ENCODE measurements at regions not wholly inside any gene's neighbourhood (a gene's known extent, or its start where the extent isn't known, plus 50 kb on each side); places are given as distances from the start of the nearest gene placed in this dataset.
A peak's percentile ranks its signal among the peaks of the same experiment; 100 is the strongest.

DNA sequence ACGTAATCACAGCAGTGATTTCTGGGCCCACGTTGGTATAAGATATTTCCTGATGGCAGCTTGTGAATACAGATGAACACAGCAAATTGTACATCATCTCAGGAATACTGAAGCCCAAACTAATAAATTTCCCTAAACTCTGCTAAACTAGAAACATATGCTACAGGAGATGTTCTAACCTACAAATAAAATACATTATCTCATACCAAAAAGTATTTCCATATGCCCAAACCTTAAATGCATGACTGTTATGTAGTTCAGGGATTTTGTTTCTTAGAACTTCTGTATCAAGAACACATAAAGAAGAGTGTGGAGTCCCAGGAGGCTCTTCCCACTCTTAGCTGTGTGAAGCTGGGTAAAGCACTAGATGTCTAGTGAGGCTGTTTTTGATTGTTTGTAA, 138.4 kb downstream of the RFC3 start:
- intact Hi-C loops (cut with DNase I): no loop called here
- TF ChIP-seq, protein P1, sequence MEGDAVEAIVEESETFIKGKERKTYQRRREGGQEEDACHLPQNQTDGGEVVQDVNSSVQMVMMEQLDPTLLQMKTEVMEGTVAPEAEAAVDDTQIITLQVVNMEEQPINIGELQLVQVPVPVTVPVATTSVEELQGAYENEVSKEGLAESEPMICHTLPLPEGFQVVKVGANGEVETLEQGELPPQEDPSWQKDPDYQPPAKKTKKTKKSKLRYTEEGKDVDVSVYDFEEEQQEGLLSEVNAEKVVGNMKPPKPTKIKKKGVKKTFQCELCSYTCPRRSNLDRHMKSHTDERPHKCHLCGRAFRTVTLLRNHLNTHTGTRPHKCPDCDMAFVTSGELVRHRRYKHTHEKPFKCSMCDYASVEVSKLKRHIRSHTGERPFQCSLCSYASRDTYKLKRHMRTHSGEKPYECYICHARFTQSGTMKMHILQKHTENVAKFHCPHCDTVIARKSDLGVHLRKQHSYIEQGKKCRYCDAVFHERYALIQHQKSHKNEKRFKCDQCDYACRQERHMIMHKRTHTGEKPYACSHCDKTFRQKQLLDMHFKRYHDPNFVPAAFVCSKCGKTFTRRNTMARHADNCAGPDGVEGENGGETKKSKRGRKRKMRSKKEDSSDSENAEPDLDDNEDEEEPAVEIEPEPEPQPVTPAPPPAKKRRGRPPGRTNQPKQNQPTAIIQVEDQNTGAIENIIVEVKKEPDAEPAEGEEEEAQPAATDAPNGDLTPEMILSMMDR (IDR thresholded peaks at IDR 0.05): no peak
- no peak for TF ChIP-seq POLR2A (IDR thresholded peaks at IDR 0.05)
- H3K27ac ChIP-seq: no peak overlapping the region
- no peak for DNase-seq
- no peak for ATAC-seq
- H3K27me3 ChIP-seq: no peaks in the 10 kb centered on the region
- H3K4me3 ChIP-seq: no peak overlapping the region
- no peaks in the 10 kb centered on the region for H3K4me1 ChIP-seq
- WGBS, 4 donors: 80 to 86% (median 86%) methylated on average over 2 of the region's 2 CpGs
- no peaks in the 10 kb centered on the region for H3K9me3 ChIP-seq
- no peaks in the 10 kb centered on the region for H3K36me3 ChIP-seq

- TF ChIP-seq, protein P1 (IDR thresholded peaks at IDR 0.05): no peak
- no peak for TF ChIP-seq POLR2A (IDR thresholded peaks at IDR 0.05)
- Histone ChIP-seq H3K4me1 (no peaks in the 10 kb centered on the region), H3K9me3 (no peaks in the 10 kb centered on the region), H3K27me3 (no peaks in the 10 kb centered on the region), H3K27ac (no peak overlapping the region), H3K36me3 (no peaks in the 10 kb centered on the region), H3K4me3 (no peak overlapping the region)
- intact Hi-C loops (cut with DNase I): no loop called here
- no peak for ATAC-seq
- no peak for DNase-seq
- WGBS, 4 donors: 89 to 96% (median 95%) methylated on average over 5 of the region's 5 CpGs
These were observed 139.6 kb downstream of the RFC3 start for GRCh38 chr13:33957497-33957905.

DNA sequence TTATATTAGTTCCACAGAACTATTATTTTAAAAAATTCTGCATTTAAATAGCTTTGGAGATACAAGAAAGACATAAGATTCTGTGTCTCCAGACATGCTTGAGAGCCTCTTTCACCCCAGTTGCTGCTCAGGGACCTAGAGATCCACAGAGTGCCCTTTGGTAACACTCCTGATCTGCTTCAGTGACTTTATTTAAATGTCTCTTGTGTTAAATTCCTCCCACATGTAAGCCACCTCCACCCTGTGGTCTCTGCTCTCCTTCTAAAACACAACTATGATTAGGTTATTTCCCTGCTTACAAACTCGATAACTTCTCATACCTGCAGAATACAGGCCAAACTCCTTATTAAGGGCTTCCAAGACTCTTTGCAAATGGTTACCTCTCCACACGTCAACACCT, 141.0 kb downstream of the RFC3 start:
- WGBS, 4 donors: 96 to 98% (median 98%) methylated on average over 2 of the region's 2 CpGs
- no peaks in the 10 kb centered on the region for H3K9me3 ChIP-seq
- H3K27ac ChIP-seq: no peak overlapping the region
- intact Hi-C loops (cut with DNase I): no loop called here
- H3K4me1 ChIP-seq: peaks cover 0 to 7% (median 0%) of the 10 kb centered on the region in 12 donors
- no peaks in the 10 kb centered on the region for H3K36me3 ChIP-seq
- no peak overlapping the region for H3K4me3 ChIP-seq
- DNase-seq (no peak), ATAC-seq (no peak)
- TF ChIP-seq, protein P1 (IDR thresholded peaks at IDR 0.05): no peak
- no peak for TF ChIP-seq POLR2A (IDR thresholded peaks at IDR 0.05)
- H3K27me3 ChIP-seq: no peaks in the 10 kb centered on the region

DNA sequence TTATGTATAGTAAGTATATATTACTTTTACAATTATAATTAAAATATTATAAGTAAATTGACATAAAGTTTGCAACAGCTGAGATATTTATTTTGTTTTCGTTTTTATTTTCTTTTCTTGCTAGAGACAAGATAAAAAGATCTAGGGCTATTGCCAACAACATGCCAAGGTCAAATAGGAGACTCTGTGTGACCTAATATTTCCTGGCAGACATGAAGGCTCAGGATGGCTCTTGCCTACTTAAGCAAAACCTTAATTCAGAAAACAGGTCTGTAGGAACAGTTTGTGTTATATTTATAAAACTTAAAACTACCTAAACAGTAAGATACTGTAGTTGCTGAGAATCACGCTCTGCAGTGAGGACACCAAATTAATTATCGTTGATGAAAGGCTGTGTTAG, 145.2 kb downstream of the RFC3 start:
- TF ChIP-seq POLR2A (IDR thresholded peaks at IDR 0.05): no peak
- TF ChIP-seq, protein P1 (IDR thresholded peaks at IDR 0.05): no peak
- no peak overlapping the region for H3K4me3 ChIP-seq
- WGBS, 4 donors: 72 to 78% (median 78%) methylated on average over 3 of the region's 3 CpGs
- intact Hi-C loops (cut with DNase I): no loop called here
- peaks cover 0 to 2% (median 0%) of the 10 kb centered on the region in 12 donors for H3K9me3 ChIP-seq
- no peak overlapping the region for H3K27ac ChIP-seq
- DNase-seq (no peak), ATAC-seq (peak in 1 of 4 donors; percentile 66)
- H3K36me3 ChIP-seq: no peaks in the 10 kb centered on the region
- H3K4me1 ChIP-seq: peaks cover 0 to 7% (median 0%) of the 10 kb centered on the region in 12 donors
- H3K27me3 ChIP-seq: no peaks in the 10 kb centered on the region

All from heart left ventricle (tissue), 16 donors.